H1 (cell line): ENCODE measurements at regions not wholly inside any gene's neighbourhood (a gene's known extent, or its start where the extent isn't known, plus 50 kb on each side); places are given as distances from the start of the nearest gene placed in this dataset.

Source experiments
- CTCF ChIA-PET: fragments of 300-600 bp; sonication (Branson Sonifier 250); formaldehyde crosslinking; loops from one replicate; lab custom pipeline; 2021; ENCODE audit not compliant: partially characterized antibody; lab: Charles Lee
- POLR2A ChIA-PET: fragments of 300-600 bp; sonication (Branson Sonifier 250); formaldehyde crosslinking; loops from one replicate; lab custom pipeline; 2021; ENCODE audit warnings: inconsistent platforms; ENCODE audit not compliant: partially characterized antibody; lab: Charles Lee
- DNase-seq, 2 experiments: peaks; one replicate each; pipeline versions ENCODE4 v3.0.0 to v3.0.0-alpha.2; 2010 to 2022; ENCODE audit warnings: low spot score in 2 of 2, low read depth in 1 of 2, mixed read lengths in 1 of 2
- FAIRE-seq: peaks from 2 replicates; lab custom pipeline; 2011; peaks lifted over from hg19 to GRCh38; lab: Jason Lieb, UNC
- H2AFZ ChIP-seq: 2 replicates; pipeline ENCODE4 v1.8.1; 2012; ENCODE audit warnings: low read length, inconsistent platforms
- H2AK5ac ChIP-seq: 2 replicates; pipeline ENCODE4 v1.6.1; 2013; ENCODE audit warnings: low read depth, low read length
- H2BK120ac ChIP-seq: replicated peaks from 2 replicates; pipeline ENCODE3; 2013; ENCODE audit warnings: low read depth, low read length, inconsistent platforms
- H2BK12ac ChIP-seq: 2 replicates; pipeline ENCODE4 v1.6.1; 2013; ENCODE audit warnings: low read depth, low read length
- H2BK15ac ChIP-seq: 2 replicates; pipeline ENCODE4 v1.6.1; 2013; ENCODE audit warnings: low read length
- H2BK20ac ChIP-seq: 2 replicates; pipeline ENCODE4 v1.6.1; 2013; ENCODE audit warnings: low read length
- H2BK5ac ChIP-seq: 2 replicates; pipeline ENCODE4 v1.6.1; 2013; ENCODE audit warnings: low read depth, low read length
- H3K14ac ChIP-seq: 2 replicates; pipeline ENCODE4 v1.6.1; 2013; ENCODE audit warnings: inconsistent platforms; ENCODE audit not compliant: insufficient read length
- H3K18ac ChIP-seq: 2 replicates; pipeline ENCODE4 v1.6.1; 2013; ENCODE audit warnings: low read length; ENCODE audit errors: extremely low read depth
- H3K23ac ChIP-seq: 2 replicates; pipeline ENCODE4 v1.6.1; 2013; ENCODE audit warnings: inconsistent platforms; ENCODE audit not compliant: insufficient read length
- H3K23me2 ChIP-seq: 2 replicates; pipeline ENCODE4 v1.6.1; 2013; ENCODE audit warnings: low read depth, low read length
- H3K27ac ChIP-seq: 2 replicates; pipeline ENCODE4 v1.6.1; 2011; ENCODE audit warnings: low read depth, low read length, inconsistent platforms
- H3K27me3 ChIP-seq, 4 experiments: replicated peaks in 1 of 4; 1 replicate in 1 of 4; 2 replicates in 3 of 4; pipeline versions ENCODE4 v1.6.1 to v1.8.1; 2011 to 2013; ENCODE audit warnings: low read length in 3 of 4, mild to moderate bottlenecking in 3 of 4, inconsistent platforms in 2 of 4, mixed read lengths in 2 of 4, moderate library complexity in 1 of 4; ENCODE audit not compliant: control insufficient read depth in 3 of 4, insufficient read depth in 3 of 4; ENCODE audit errors: extremely low read depth in 1 of 4
- H3K36me3 ChIP-seq, 4 experiments: 2 replicates each; pipeline versions ENCODE4 v1.6.1 to v1.8.1; 2011 to 2013; ENCODE audit warnings: mild to moderate bottlenecking in 4 of 4, low read length in 3 of 4, moderate library complexity in 2 of 4, control low read depth in 1 of 4, inconsistent platforms in 1 of 4; ENCODE audit not compliant: insufficient read depth in 4 of 4, control insufficient read depth in 2 of 4
- H3K4ac ChIP-seq: replicated peaks from 2 replicates; pipeline ENCODE3; 2013; ENCODE audit warnings: low read length, low read depth, mixed read lengths, inconsistent platforms; ENCODE audit not compliant: insufficient read length
- H3K4me1 ChIP-seq, 4 experiments: replicated peaks in 1 of 4; 1 replicate in 1 of 4; 2 replicates in 3 of 4; pipeline versions ENCODE4 v1.6.1 to v1.8.1; 2011 to 2013; ENCODE audit warnings: low read length in 3 of 4, inconsistent platforms in 2 of 4, mixed read lengths in 1 of 4; ENCODE audit not compliant: insufficient read depth in 4 of 4, control insufficient read depth in 3 of 4
- H3K4me2 ChIP-seq, 2 experiments: 2 replicates each; pipeline versions ENCODE4 v1.6.1 to v1.8.1; 2011 to 2013; ENCODE audit warnings: low read depth in 2 of 2, low read length in 2 of 2, control low read depth in 1 of 2, inconsistent platforms in 1 of 2, mild to moderate bottlenecking in 1 of 2; ENCODE audit not compliant: insufficient read depth in 1 of 2
- H3K4me3 ChIP-seq, 4 experiments: fragments of 200-600, 300-600 bp in 1 of 4; sonication (generic), shearing (Covaris generic), sonication (Bioruptor Twin) in 1 of 4; 2 replicates each; pipeline versions ENCODE4 v1.5.1 to v1.8.1; 2011 to 2016; ENCODE audit warnings: low read length in 4 of 4, low read depth in 3 of 4, control low read depth in 2 of 4, inconsistent platforms in 2 of 4, mild to moderate bottlenecking in 2 of 4, mixed read lengths in 1 of 4, moderate library complexity in 1 of 4; ENCODE audit not compliant: insufficient read depth in 2 of 4; ENCODE audit errors: extremely low read depth in 1 of 4
- H3K56ac ChIP-seq: replicated peaks from 2 replicates; pipeline ENCODE3; 2013; ENCODE audit warnings: low read depth, mild to moderate bottlenecking, mixed read lengths, low read length, inconsistent platforms; ENCODE audit not compliant: insufficient read length
- H3K79me1 ChIP-seq: 2 replicates; pipeline ENCODE4 v1.6.1; 2013; ENCODE audit warnings: low read depth, low read length, control low read depth
- H3K79me2 ChIP-seq, 2 experiments: 2 replicates each; pipeline versions ENCODE4 v1.6.1 to v1.8.1; 2012 to 2013; ENCODE audit warnings: low read length in 2 of 2, mild to moderate bottlenecking in 2 of 2, inconsistent platforms in 1 of 2; ENCODE audit not compliant: insufficient read depth in 2 of 2, control insufficient read depth in 1 of 2
- H3K9ac ChIP-seq, 4 experiments: replicated peaks in 1 of 4; 1 replicate in 1 of 4; 2 replicates in 3 of 4; pipeline versions ENCODE4 v1.6.1 to v1.8.1; 2011 to 2013; ENCODE audit warnings: low read depth in 3 of 4, low read length in 3 of 4, control low read depth in 2 of 4, mild to moderate bottlenecking in 2 of 4, moderate library complexity in 2 of 4, inconsistent platforms in 1 of 4; ENCODE audit errors: extremely low read depth in 1 of 4
- H3K9me3 ChIP-seq, 2 experiments: 2 replicates each; pipeline versions ENCODE4 v1.6.1 to v1.8.1; 2012 to 2013; ENCODE audit warnings: mild to moderate bottlenecking in 2 of 2, moderate library complexity in 2 of 2, control low read depth in 1 of 2, inconsistent platforms in 1 of 2, low read depth in 1 of 2, low read length in 1 of 2, mixed read lengths in 1 of 2; ENCODE audit not compliant: insufficient read depth in 2 of 2
- H4K20me1 ChIP-seq, 2 experiments: replicated peaks in 1 of 2; 2 replicates each; pipeline versions ENCODE3 to v1.8.1; 2011 to 2013; ENCODE audit warnings: inconsistent platforms in 2 of 2, low read length in 2 of 2, mild to moderate bottlenecking in 1 of 2; ENCODE audit not compliant: insufficient read depth in 2 of 2, control insufficient read depth in 1 of 2
- H4K5ac ChIP-seq: 2 replicates; pipeline ENCODE4 v1.6.1; 2013; ENCODE audit warnings: low read length, low read depth, mixed read lengths, inconsistent platforms; ENCODE audit not compliant: insufficient read length
- H4K8ac ChIP-seq: 2 replicates; pipeline ENCODE4 v1.8.0; 2013; ENCODE audit warnings: mild to moderate bottlenecking, moderate library complexity, low read length, inconsistent platforms; ENCODE audit not compliant: insufficient read depth; ENCODE audit errors: extremely low read depth
- H4K91ac ChIP-seq: replicated peaks from 2 replicates; pipeline ENCODE3; 2013; ENCODE audit warnings: low read length, mixed read lengths, inconsistent platforms; ENCODE audit not compliant: insufficient read length
- BACH1 ChIP-seq: IDR thresholded peaks from 2 replicates; pipeline ENCODE4 v1.6.1; 2012; ENCODE audit warnings: low read length, improper control_type of control experiment
- EP300 ChIP-seq, 2 experiments: IDR thresholded peaks; 1 replicate in 1 of 2; 2 replicates in 1 of 2; pipeline ENCODE4 v1.6.1; 2011 to 2012; ENCODE audit warnings: low read depth in 2 of 2, low read length in 2 of 2, mild to moderate bottlenecking in 2 of 2, borderline replicate concordance in 1 of 2, inconsistent platforms in 1 of 2, moderate library complexity in 1 of 2
- HDAC6 ChIP-seq: IDR thresholded peaks from one replicate; pipeline ENCODE4 v1.7.1; 2012; ENCODE audit warnings: low read depth, mild to moderate bottlenecking, inconsistent platforms, low read length, moderate library complexity
- JUND ChIP-seq: IDR thresholded peaks from 2 replicates; pipeline ENCODE4 v1.6.1; 2011; ENCODE audit warnings: mild to moderate bottlenecking, improper control_type of control experiment, low read length
- MAFK ChIP-seq: IDR thresholded peaks from 2 replicates; pipeline ENCODE4 v1.6.1; 2012; ENCODE audit warnings: low read depth, mild to moderate bottlenecking, improper control_type of control experiment, low read length
- MAX ChIP-seq: IDR thresholded peaks from 2 replicates; pipeline ENCODE4 v1.6.1; 2012; ENCODE audit warnings: inconsistent platforms
- RFX5 ChIP-seq: IDR thresholded peaks from 2 replicates; pipeline ENCODE4 v1.6.1; 2011; ENCODE audit warnings: low read depth, low read length, improper control_type of control experiment, borderline replicate concordance
- RXRA ChIP-seq: IDR thresholded peaks from 2 replicates; pipeline ENCODE4 v1.6.1; 2011; ENCODE audit warnings: low read depth, mild to moderate bottlenecking, low read length, moderate library complexity; ENCODE audit not compliant: insufficient read depth
- SIRT6 ChIP-seq: IDR thresholded peaks from one replicate; pipeline ENCODE4 v1.7.1; 2012; ENCODE audit warnings: low read length, inconsistent platforms
- SUZ12 ChIP-seq: fragments of 200-600 bp; sonication (generic); IDR thresholded peaks from 2 replicates; pipeline ENCODE4 v1.6.1; 2012; ENCODE audit warnings: mild to moderate bottlenecking, inconsistent platforms, low read length, moderate library complexity, mixed read lengths
- USF2 ChIP-seq: IDR thresholded peaks from 2 replicates; pipeline ENCODE4 v1.6.1; 2011; ENCODE audit warnings: low read length, improper control_type of control experiment
- WGBS, 2 experiments: shearing (Covaris generic) in 1 of 2; methylation state at CpG; one replicate each; pipeline versions ENCODE4 v1.1.6 to v1.1.7; 2013 to 2015; ENCODE audit warnings: low lambda C conversion rate in 2 of 2, mixed read lengths in 2 of 2, inconsistent platforms in 1 of 2, low coverage in 1 of 2, missing lambda C conversion rate in 1 of 2; ENCODE audit not compliant: insufficient replicate concordance in 2 of 2, insufficient coverage in 1 of 2, insufficient read length in 1 of 2; ENCODE audit errors: extremely low coverage in 1 of 2, missing lambda C conversion rate in 1 of 2; 5-methylcytosine and 5-hydroxymethylcytosine counted together

GRCh38 chrX:45762699-45763647 lies 562.3 kb upstream of the DIPK2B start:
- peaks cover 0 to 7% (median 2%) of the 10 kb centered on the region in 4 experiments; a peak in 4 of 8 replicates for H3K36me3 ChIP-seq
- CTCF ChIA-PET: no interaction called here
- H3K4me1 ChIP-seq: peaks cover 0 to 3% (median 0%) of the 10 kb centered on the region in 4 experiments; a peak in 1 of 7 replicates
- H2BK120ac ChIP-seq: no peak overlapping the region
- no peak overlapping the region for H3K9ac ChIP-seq
- no peak overlapping the region for H2BK20ac ChIP-seq
- no peak overlapping the region for H3K56ac ChIP-seq
- no peak overlapping the region for H3K4me3 ChIP-seq
- 89% methylated on average over 6 of the region's 6 CpGs; no CpG with 5 or more reads in 1 of the 2 experiments for WGBS, 2 experiments
- H3K79me1 ChIP-seq: no peaks in the 10 kb centered on the region; the same call in 1 of the 2 replicates
- no peak overlapping the region for H2BK15ac ChIP-seq
- no peak overlapping the region for H4K91ac ChIP-seq
- H3K27ac ChIP-seq: no peak overlapping the region
- H3K14ac ChIP-seq: no peak overlapping the region
- H3K23ac ChIP-seq: no peak overlapping the region
- no peaks in the 10 kb centered on the region for H3K23me2 ChIP-seq
- peaks cover 0 to 92% of the 10 kb centered on the region in 2 experiments; a peak in 3 of 4 replicates for H3K79me2 ChIP-seq
- no peaks in the 10 kb centered on the region for H3K9me3 ChIP-seq
- H2BK12ac ChIP-seq: no peak overlapping the region
- DNase-seq: no peak
- no peak overlapping the region for H4K5ac ChIP-seq
- no peak overlapping the region for H4K8ac ChIP-seq
- TF ChIP-seq RXRA (no peak), MAX (no peak), EP300 (IDR thresholded peaks at IDR 0.05; ENCODE audit: borderline replicate concordance in 1 of 2, low read depth in 2 of 2, low read length in 2 of 2) (no peak), MAFK (no peak), USF2 (no peak), RFX5 (no peak), SUZ12 (no peak), SIRT6 (no peak), HDAC6 (no peak), BACH1 (no peak), JUND (no peak)
- TF ChIP-seq, all 59 proteins: peak for 0
- no peak overlapping the region for H3K4me2 ChIP-seq
- POLR2A ChIA-PET: interaction anchor here (0.7 kb wide), 1 partner anchor 12 kb away, joined by 3 read pairs; no protein-coding TSS in a partner anchor
- no peak for FAIRE-seq
- H2AK5ac ChIP-seq: no peak overlapping the region
- peaks cover 4 to 14% of the 10 kb centered on the region in 2 experiments for H4K20me1 ChIP-seq
- H3K27me3 ChIP-seq: no peaks in the 10 kb centered on the region
- no peak overlapping the region for H2AFZ ChIP-seq
- H3K18ac ChIP-seq: no peak overlapping the region
- no peak overlapping the region for H2BK5ac ChIP-seq
- no peak overlapping the region for H3K4ac ChIP-seq
